Panc1 (cell line): ENCODE measurements at regions not wholly inside any gene's neighbourhood (a gene's known extent, or its start where the extent isn't known, plus 50 kb on each side); places are given as distances from the start of the nearest gene placed in this dataset.

ENCODE experiments used
- ATAC-seq: fragments of 200-7000 bp; cut with Tn5 transposase; 2 replicates; pipeline ENCODE4 v1.9.1; 2020; ENCODE audit warnings: mild to moderate bottlenecking, moderate library complexity
- BruUV-seq: library from RNA; stranded (reverse); fragments of 400-500 nt; replicated peaks from 2 replicates; lab custom pipeline; 2021; lab: Mats Ljungman, UMichigan
- CTCF ChIA-PET: fragments of 300-600 bp; sonication (Branson Sonifier 250); formaldehyde crosslinking; loops from one replicate; lab custom pipeline; 2022; ENCODE audit warnings: antibody characterized with exemption; lab: Charles Lee
- POLR2A ChIA-PET: fragments of 300-600 bp; sonication (Branson Sonifier 250); formaldehyde crosslinking; loops from one replicate; lab custom pipeline; 2022; ENCODE audit warnings: antibody characterized with exemption; lab: Charles Lee
- DNase-seq: peaks from one replicate; pipeline ENCODE4 v3.0.0-alpha.2; 2010; ENCODE audit warnings: low read depth, low spot score
- H3K27ac ChIP-seq: 2 replicates; pipeline ENCODE4 v1.5.1; 2011; ENCODE audit warnings: mild to moderate bottlenecking, low read length, inconsistent platforms
- H3K27me3 ChIP-seq: fragments of 200-500 bp; sonication (Bioruptor generic); 2 replicates; pipeline ENCODE4 v1.6.0; 2014; ENCODE audit warnings: low read length, inconsistent platforms; ENCODE audit not compliant: control insufficient read depth, insufficient read depth
- H3K36me3 ChIP-seq: fragments of 200-500 bp; sonication (Bioruptor generic); 2 replicates; pipeline ENCODE4 v1.5.1; 2014; ENCODE audit warnings: inconsistent platforms, mild to moderate bottlenecking, low read length, moderate library complexity; ENCODE audit not compliant: control insufficient read depth, insufficient read depth
- H3K4me1 ChIP-seq: 2 replicates; pipeline ENCODE4 v1.5.1; 2011; ENCODE audit warnings: inconsistent platforms, mild to moderate bottlenecking, low read length, moderate library complexity; ENCODE audit not compliant: control insufficient read depth, insufficient read depth
- H3K4me3 ChIP-seq, 2 experiments: 2 replicates each; pipeline ENCODE4 v1.5.1; 2011 to 2012; ENCODE audit warnings: low read depth in 2 of 2, low read length in 2 of 2, mild to moderate bottlenecking in 2 of 2, inconsistent platforms in 1 of 2, moderate library complexity in 1 of 2
- H3K9me3 ChIP-seq: fragments of 200-500 bp; sonication (Bioruptor generic); 2 replicates; pipeline ENCODE4 v1.5.1; 2014; ENCODE audit warnings: low read depth, mild to moderate bottlenecking, inconsistent platforms, low read length, moderate library complexity; ENCODE audit not compliant: control insufficient read depth, insufficient read depth
- CTCF ChIP-seq: fragments of 450-650 bp; IDR thresholded peaks from 2 replicates; pipeline ENCODE4 v1.5.1; 2017; ENCODE audit warnings: mild to moderate bottlenecking
- POLR2AphosphoS5 ChIP-seq: IDR thresholded peaks from 2 replicates; pipeline ENCODE4 v1.6.1; 2012; ENCODE audit warnings: mild to moderate bottlenecking, low read depth, low read length, moderate library complexity
- SIN3A ChIP-seq: IDR thresholded peaks from 2 replicates; pipeline ENCODE4 v1.6.1; 2012; ENCODE audit warnings: low read depth, mild to moderate bottlenecking, low read length, moderate library complexity, borderline replicate concordance; ENCODE audit not compliant: insufficient read depth
- TCF7L2 ChIP-seq: IDR thresholded peaks from 2 replicates; pipeline ENCODE4 v1.6.1; 2011; ENCODE audit warnings: mild to moderate bottlenecking, low read depth, low read length, inconsistent platforms
- in situ Hi-C: cut with HindIII; loops from 2 replicates; pipeline ENCODE4 v1.10.0; 2016; ENCODE audit warnings: low sequenced_read_pairs, low pct_unique_long_range_greater_than_20kb
- intact Hi-C: fragments of 100-400 bp; cut with micrococcal nuclease; formaldehyde crosslinking; loops from one replicate; pipeline ENCODE4 v1.10.0; 2022; ENCODE audit not compliant: unreplicated experiment
- TF ChIP-seq, protein P1 (sequence below), 2 experiments: IDR thresholded peaks; 2 replicates each; pipeline ENCODE4 v1.6.1; 2011 to 2012; ENCODE audit warnings: low read depth in 2 of 2, control low read depth in 1 of 2, low read length in 1 of 2, mild to moderate bottlenecking in 1 of 2, moderate library complexity in 1 of 2; ENCODE audit not compliant: insufficient read depth in 1 of 2

DNA sequence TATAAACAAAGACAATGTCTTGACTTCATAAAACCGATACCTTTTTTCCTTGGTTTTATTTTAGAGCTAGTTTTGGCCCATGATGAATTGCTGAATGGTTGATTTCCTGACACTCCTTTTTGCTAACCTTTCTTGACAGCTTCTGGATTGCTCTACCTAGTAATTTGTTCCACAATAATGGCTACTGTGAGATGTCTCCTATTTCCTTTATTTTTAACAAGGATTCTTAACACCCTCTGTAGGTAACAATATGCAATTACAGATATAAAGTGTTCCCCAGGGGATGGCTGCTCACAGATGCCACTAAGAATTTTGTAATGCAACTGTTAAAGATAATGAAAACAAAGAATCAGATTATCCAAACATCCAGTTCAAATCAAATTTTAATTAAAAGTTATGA lies 100.8 kb upstream of the ATP5MC3 start:
- ChIA-PET CTCF (interaction anchor here (1.3 kb wide), 1 partner anchor 31 kb away, joined by 5 read pairs; no protein-coding TSS in a partner anchor), POLR2A (no interaction called here)
- peaks cover 14% of the 10 kb centered on the region; the same call in 1 of the 2 replicates for H3K27me3 ChIP-seq
- TF ChIP-seq, protein P1, sequence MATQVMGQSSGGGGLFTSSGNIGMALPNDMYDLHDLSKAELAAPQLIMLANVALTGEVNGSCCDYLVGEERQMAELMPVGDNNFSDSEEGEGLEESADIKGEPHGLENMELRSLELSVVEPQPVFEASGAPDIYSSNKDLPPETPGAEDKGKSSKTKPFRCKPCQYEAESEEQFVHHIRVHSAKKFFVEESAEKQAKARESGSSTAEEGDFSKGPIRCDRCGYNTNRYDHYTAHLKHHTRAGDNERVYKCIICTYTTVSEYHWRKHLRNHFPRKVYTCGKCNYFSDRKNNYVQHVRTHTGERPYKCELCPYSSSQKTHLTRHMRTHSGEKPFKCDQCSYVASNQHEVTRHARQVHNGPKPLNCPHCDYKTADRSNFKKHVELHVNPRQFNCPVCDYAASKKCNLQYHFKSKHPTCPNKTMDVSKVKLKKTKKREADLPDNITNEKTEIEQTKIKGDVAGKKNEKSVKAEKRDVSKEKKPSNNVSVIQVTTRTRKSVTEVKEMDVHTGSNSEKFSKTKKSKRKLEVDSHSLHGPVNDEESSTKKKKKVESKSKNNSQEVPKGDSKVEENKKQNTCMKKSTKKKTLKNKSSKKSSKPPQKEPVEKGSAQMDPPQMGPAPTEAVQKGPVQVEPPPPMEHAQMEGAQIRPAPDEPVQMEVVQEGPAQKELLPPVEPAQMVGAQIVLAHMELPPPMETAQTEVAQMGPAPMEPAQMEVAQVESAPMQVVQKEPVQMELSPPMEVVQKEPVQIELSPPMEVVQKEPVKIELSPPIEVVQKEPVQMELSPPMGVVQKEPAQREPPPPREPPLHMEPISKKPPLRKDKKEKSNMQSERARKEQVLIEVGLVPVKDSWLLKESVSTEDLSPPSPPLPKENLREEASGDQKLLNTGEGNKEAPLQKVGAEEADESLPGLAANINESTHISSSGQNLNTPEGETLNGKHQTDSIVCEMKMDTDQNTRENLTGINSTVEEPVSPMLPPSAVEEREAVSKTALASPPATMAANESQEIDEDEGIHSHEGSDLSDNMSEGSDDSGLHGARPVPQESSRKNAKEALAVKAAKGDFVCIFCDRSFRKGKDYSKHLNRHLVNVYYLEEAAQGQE (IDR thresholded peaks at IDR 0.05; ENCODE audit: insufficient read depth in 1 of 2, low read depth in 2 of 2, low read length in 1 of 2): no peak
- no peak for TF ChIP-seq SIN3A
- no peak for TF ChIP-seq POLR2AphosphoS5
- peak; percentile 61; the same call in 1 of the 2 replicates for TF ChIP-seq CTCF
- no peak for TF ChIP-seq TCF7L2
- peak; percentile 12 for DNase-seq
- peak; percentile 82 for ATAC-seq
- intact Hi-C loops (loop anchor here (5.0 to 10.0 kb wide), 2 partner anchors 80 to 247 kb away; no protein-coding TSS in a partner anchor), in situ Hi-C loops (no loop called here)
- H3K4me3 ChIP-seq: no peak overlapping the region
- H3K36me3 ChIP-seq: no peaks in the 10 kb centered on the region
- BruUV-seq: no TSS peak
- no peak overlapping the region for H3K27ac ChIP-seq
- no peaks in the 10 kb centered on the region for H3K4me1 ChIP-seq
- no peaks in the 10 kb centered on the region for H3K9me3 ChIP-seq

DNA sequence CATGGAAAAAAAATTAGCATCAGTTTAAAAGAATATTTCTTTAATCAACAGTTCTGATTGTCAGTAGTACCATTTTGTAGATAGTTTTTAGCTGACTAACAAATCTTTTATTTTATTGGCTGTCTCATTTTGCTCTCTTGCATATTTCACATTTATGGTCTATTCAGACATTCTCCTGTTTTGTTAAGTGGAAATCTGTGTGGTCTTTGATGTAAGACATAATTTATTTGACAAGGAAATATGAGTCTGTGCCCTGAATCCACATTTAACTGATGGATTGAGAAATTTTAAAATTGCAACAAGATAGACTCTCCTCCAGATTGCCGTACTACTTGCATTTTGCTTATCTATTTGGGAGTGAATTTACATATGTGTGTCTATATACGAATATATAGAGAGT lies 96.3 kb upstream of the ATP5MC3 start:
- DNase-seq (no peak), ATAC-seq (no peak)
- CTCF ChIA-PET: no interaction called here
- in situ Hi-C loops (no loop called here), intact Hi-C loops (no loop called here)
- Histone ChIP-seq H3K9me3 (no peaks in the 10 kb centered on the region), H3K4me3 (no peak overlapping the region), H3K36me3 (no peaks in the 10 kb centered on the region), H3K27ac (no peak overlapping the region), H3K27me3 (peaks cover 12% of the 10 kb centered on the region), H3K4me1 (no peaks in the 10 kb centered on the region)
- POLR2A ChIA-PET: no interaction called here
- BruUV-seq: no TSS peak
- TF ChIP-seq TCF7L2: no peak
- TF ChIP-seq SIN3A: no peak
- no peak for TF ChIP-seq POLR2AphosphoS5
- TF ChIP-seq, protein P1 (IDR thresholded peaks at IDR 0.05; ENCODE audit: insufficient read depth in 1 of 2, low read depth in 2 of 2, low read length in 1 of 2): no peak
- TF ChIP-seq CTCF: no peak
